Pancreas (tissue), 10 donors: ENCODE measurements at regions not wholly inside any gene's neighbourhood (a gene's known extent, or its start where the extent isn't known, plus 50 kb on each side); places are given as distances from the start of the nearest gene placed in this dataset.

ENCODE experiments used
- ATAC-seq, 4 donors: fragments of 200-7000 bp; cut with Tn5 transposase; one replicate each; pipeline versions ENCODE4 v1.8.0 to v1.9.1; 2020; ENCODE audit warnings: mild to moderate bottlenecking in 4 of 4, moderate library complexity in 4 of 4
- DNase-seq, 6 donors: peaks; one replicate each; pipeline ENCODE4 v3.0.0-alpha.2; 2020
- FAIRE-seq: peaks from 2 replicates; lab custom pipeline; 2012; peaks lifted over from hg19 to GRCh38; lab: Jason Lieb, UNC
- H3K27ac ChIP-seq, 4 donors: fragments of 200-600 bp; sonication (generic); 1 replicate in 3 of 4; 2 replicates in 1 of 4; pipeline versions ENCODE4 v1.5.0 to v1.8.0; 2020
- H3K27me3 ChIP-seq, 4 donors: fragments of 200-600 bp; one replicate each; pipeline ENCODE4 v1.8.0; 2021
- H3K36me3 ChIP-seq, 3 donors: fragments of 200-600 bp; sonication (generic) in 1 of 3; one replicate each; pipeline versions ENCODE4 v1.5.0 to v1.8.0; 2020 to 2021
- H3K4me1 ChIP-seq, 3 donors: fragments of 200-600 bp; one replicate each; pipeline ENCODE4 v1.8.0; 2021
- H3K4me3 ChIP-seq, 4 donors: fragments of 200-600 bp; sonication (generic) in 2 of 4; one replicate each; pipeline versions ENCODE4 v1.5.0 to v1.8.0; 2020 to 2021
- H3K9me3 ChIP-seq, 4 donors: fragments of 200-600 bp; one replicate each; pipeline ENCODE4 v1.8.0; 2021
- CTCF ChIP-seq, 4 donors: fragments of 200-600 bp; sonication (generic) in 3 of 4; IDR thresholded peaks; one replicate each; pipeline versions ENCODE4 v1.5.0 to v1.8.0; 2021; ENCODE audit warnings: antibody characterized with exemption in 4 of 4
- WGBS, 2 donors: extraction: QIAGEN DNeasy Blood & Tissue Kit; methylation state at CpG; one replicate each; pipeline ENCODE4 v1.1.7; 2013; 5-methylcytosine and 5-hydroxymethylcytosine counted together
- intact Hi-C, 3 donors: fragments of 100-400 bp; cut with DNase I; formaldehyde crosslinking; loops; one replicate each; pipeline versions ENCODE4 v1.11.1 to v1.14.2; 2022
- donor health status: healthy with polysubstance abuse.
- donor health status: DM: no; HTN: no; CAD: no; lungs with moderate emphysema.
- donor health status: DM: no; HTN: no; CAD: no.
- donor health status: control.
- donor health status: control.
- donor health status: Bipolar disorder and iron deficiency.
- donor health status: DM: yes; HTN: yes; CAD: no.
- donor health status: DM: no; HTN: no; CAD: no.
- donor health status: DM: no; HTN: no; CAD: no.
- donor health status: DM: yes; HTN: yes; CAD: no.

GRCh38 chr18:76208678-76209306, 286.2 kb downstream of the ZNF516 start:
- no peak overlapping the region for H3K4me3 ChIP-seq
- no peak for FAIRE-seq

GRCh38 chr18:76205906-76206305, 289.1 kb downstream of the ZNF516 start:
- Histone ChIP-seq H3K27me3 (no peaks in the 10 kb centered on the region), H3K27ac (no peak overlapping the region), H3K4me1 (no peaks in the 10 kb centered on the region), H3K36me3 (no peaks in the 10 kb centered on the region), H3K9me3 (no peaks in the 10 kb centered on the region), H3K4me3 (no peak overlapping the region)
- DNase-seq = no peak
- TF ChIP-seq CTCF (IDR thresholded peaks at IDR 0.05) = no peak
- 63 to 81% methylated on average over 7 of the region's 7 CpGs for WGBS, 2 donors
- intact Hi-C loops = no loop called here
- no peak for ATAC-seq
- FAIRE-seq = no peak

More at GRCh38 chr18:76208678-76209306, 286.2 kb downstream of the ZNF516 start:
- Histone ChIP-seq H3K27me3 (no peaks in the 10 kb centered on the region), H3K27ac (no peak overlapping the region), H3K4me1 (no peaks in the 10 kb centered on the region), H3K9me3 (no peaks in the 10 kb centered on the region), H3K36me3 (no peaks in the 10 kb centered on the region)
- WGBS, 2 donors = 20 to 24% methylated on average over 21 of the region's 21 CpGs
- TF ChIP-seq CTCF (IDR thresholded peaks at IDR 0.05) = no peak
- DNase-seq (no peak), ATAC-seq (no peak)
- intact Hi-C loops = no loop called here

- no peak for TF ChIP-seq CTCF (IDR thresholded peaks at IDR 0.05)
- no peaks in the 10 kb centered on the region for H3K27me3 ChIP-seq
- no peak overlapping the region for H3K27ac ChIP-seq
- no peak for FAIRE-seq
- no peaks in the 10 kb centered on the region for H3K36me3 ChIP-seq
- intact Hi-C loops = no loop called here
- no peaks in the 10 kb centered on the region for H3K4me1 ChIP-seq
- no peak for ATAC-seq
- no peak for DNase-seq
- WGBS, 2 donors = 52 to 62% methylated on average over 6 of the region's 6 CpGs
- no peaks in the 10 kb centered on the region for H3K9me3 ChIP-seq
- no peak overlapping the region for H3K4me3 ChIP-seq
These were observed 291.5 kb downstream of the ZNF516 start for GRCh38 chr18:76203552-76203951.

GRCh38 chr18:76202322-76202721, 292.7 kb downstream of the ZNF516 start:
- no peak overlapping the region for H3K27ac ChIP-seq
- ATAC-seq = no peak
- WGBS, 2 donors = 58 to 63% methylated on average over 2 of the region's 2 CpGs
- no peaks in the 10 kb centered on the region for H3K9me3 ChIP-seq
- no peak for TF ChIP-seq CTCF (IDR thresholded peaks at IDR 0.05)
- DNase-seq = no peak
- H3K36me3 ChIP-seq = no peaks in the 10 kb centered on the region
- FAIRE-seq = no peak
- H3K4me3 ChIP-seq = no peak overlapping the region
- no peaks in the 10 kb centered on the region for H3K4me1 ChIP-seq
- intact Hi-C loops = no loop called here
- H3K27me3 ChIP-seq = no peaks in the 10 kb centered on the region

GRCh38 chr18:76195601-76196000, 299.4 kb downstream of the ZNF516 start:
- DNase-seq = no peak
- TF ChIP-seq CTCF (IDR thresholded peaks at IDR 0.05) = no peak
- H3K4me3 ChIP-seq = no peak overlapping the region
- intact Hi-C loops = no loop called here
- no peak overlapping the region for H3K27ac ChIP-seq
- whole genome bisulfite sequencing, 2 donors = 14 to 23% methylated on average over 1 of the region's 1 CpG
- no peaks in the 10 kb centered on the region for H3K36me3 ChIP-seq
- no peaks in the 10 kb centered on the region for H3K4me1 ChIP-seq
- no peak for FAIRE-seq
- no peaks in the 10 kb centered on the region for H3K27me3 ChIP-seq
- ATAC-seq = no peak
- no peaks in the 10 kb centered on the region for H3K9me3 ChIP-seq
